HCT116 (cell line): ENCODE measurements at regions not wholly inside any gene's neighbourhood (a gene's known extent, or its start where the extent isn't known, plus 50 kb on each side); places are given as distances from the start of the nearest gene placed in this dataset.

Experiments used
- ATF3 ChIP-seq: IDR thresholded peaks from 2 replicates; pipeline ENCODE4 v1.6.1; 2012
- CTCF ChIP-seq, 3 experiments: fragments of 200-600 bp in 1 of 3; sonication (generic) in 1 of 3; IDR thresholded peaks in 2 of 3; conservative IDR thresholded peaks in 1 of 3; 2 replicates each; pipeline ENCODE4 v1.5.1; 2012 to 2017; ENCODE audit warnings: low read depth in 2 of 3, low read length in 2 of 3, antibody characterized with exemption in 1 of 3, borderline replicate concordance in 1 of 3, control low read depth in 1 of 3, mild to moderate bottlenecking in 1 of 3, mixed read lengths in 1 of 3, mixed run types in 1 of 3, moderate library complexity in 1 of 3; ENCODE audit not compliant: insufficient read depth in 1 of 3
- ELF1 ChIP-seq: IDR thresholded peaks from 2 replicates; pipeline ENCODE4 v1.6.1; 2012; ENCODE audit warnings: low read depth, borderline replicate concordance
- EZH2 ChIP-seq: fragments of 200-600 bp; sonication (generic); IDR thresholded peaks from 2 replicates; pipeline ENCODE4 v1.6.1; 2017; ENCODE audit warnings: antibody characterized with exemption, mixed run types
- JUND ChIP-seq: IDR thresholded peaks from 2 replicates; pipeline ENCODE4 v1.6.1; 2012
- MAX ChIP-seq: IDR thresholded peaks from 2 replicates; pipeline ENCODE4 v1.6.1; 2012
- POLR2A ChIP-seq: IDR thresholded peaks from 2 replicates; pipeline ENCODE4 v1.7.0; 2011; ENCODE audit warnings: borderline replicate concordance; ENCODE audit not compliant: insufficient read depth, insufficient read length; ENCODE audit errors: extremely low read depth
- POLR2AphosphoS5 ChIP-seq: IDR thresholded peaks from 2 replicates; pipeline ENCODE4 v1.6.1; 2011; ENCODE audit warnings: mild to moderate bottlenecking, low read depth, low read length, moderate library complexity
- RAD21 ChIP-seq: IDR thresholded peaks from 2 replicates; pipeline ENCODE4 v1.6.1; 2012; ENCODE audit warnings: low read depth, mild to moderate bottlenecking
- REST ChIP-seq: IDR thresholded peaks from 2 replicates; pipeline ENCODE4 v1.6.1; 2012; ENCODE audit warnings: low read depth
- SIN3A ChIP-seq: IDR thresholded peaks from 2 replicates; pipeline ENCODE4 v1.6.1; 2012; ENCODE audit warnings: low read depth
- YY1 ChIP-seq: IDR thresholded peaks from 2 replicates; pipeline ENCODE4 v1.6.1; 2011; ENCODE audit warnings: low read length, low read depth, moderate library complexity, mild to moderate bottlenecking; ENCODE audit not compliant: insufficient replicate concordance; ENCODE audit errors: extremely low read depth

- TF ChIP-seq POLR2A (no peak), CTCF (IDR thresholded peaks at IDR 0.05 in 2 of 3, conservative IDR thresholded peaks at IDR 0.05 in 1 of 3; ENCODE audit: borderline replicate concordance in 1 of 3, insufficient read depth in 1 of 3, low read depth in 2 of 3, low read length in 2 of 3) (no peak), REST (no peak), ATF3 (no peak), MAX (no peak), SIN3A (no peak), YY1 (no peak), ELF1 (no peak), POLR2AphosphoS5 (no peak), EZH2 (no peak), JUND (no peak), RAD21 (no peak)
Observed at GRCh38 chr2:122478117-122478516, 722.7 kb downstream of the TSN start.
